Prostate gland (tissue), 2 donors: ENCODE measurements at regions not wholly inside any gene's neighbourhood (a gene's known extent, or its start where the extent isn't known, plus 50 kb on each side); places are given as distances from the start of the nearest gene placed in this dataset.

Experiments
- DNase-seq: peaks from one replicate; pipeline ENCODE4 v3.0.0-alpha.2; 2019; ENCODE audit warnings: low spot score
- H3K27ac ChIP-seq, 2 donors: fragments of 200-600 bp; sonication (generic); 2 replicates each; pipeline ENCODE4 v1.5.1; 2017 to 2019
- H3K27me3 ChIP-seq: fragments of 200-600 bp; sonication (generic); replicated peaks from 2 replicates; pipeline ENCODE4 v1.5.1; 2019; ENCODE audit not compliant: insufficient read depth
- H3K36me3 ChIP-seq, 2 donors: fragments of 200-600 bp; sonication (generic); 1 replicate in 1 of 2; 2 replicates in 1 of 2; pipeline versions ENCODE4 v1.5.1 to v1.8.1; 2017 to 2019
- H3K4me1 ChIP-seq: fragments of 200-600 bp; sonication (generic); replicated peaks from 2 replicates; pipeline ENCODE4 v1.5.1; 2019
- H3K4me3 ChIP-seq, 2 donors: fragments of 200-600 bp; sonication (generic); 2 replicates each; pipeline ENCODE4 v1.5.1; 2017 to 2019
- H3K9me3 ChIP-seq: fragments of 200-600 bp; sonication (generic); 2 replicates; pipeline ENCODE4 v1.5.1; 2017
- POLR2A ChIP-seq: fragments of 450-650 bp; IDR thresholded peaks from one replicate; pipeline ENCODE4 v1.6.1; 2016; ENCODE audit warnings: antibody characterized with exemption, mild to moderate bottlenecking
- POLR2AphosphoS5 ChIP-seq: sonication (generic); formaldehyde crosslinking; IDR thresholded peaks from one replicate; pipeline ENCODE4 v1.6.1; 2017; ENCODE audit warnings: antibody characterized with exemption
- WGBS: methylation state at CpG from one replicate; pipeline ENCODE4 v1.1.5; 2018; 5-methylcytosine and 5-hydroxymethylcytosine counted together
- intact Hi-C: fragments of 100-400 bp; cut with DNase I; formaldehyde crosslinking; loops from one replicate; pipeline ENCODE4 v1.14.2; 2022
- TF ChIP-seq, protein P1 (sequence below), 4 experiments: fragments of 200-600 bp in 2 of 4; fragments of 450-650 bp in 2 of 4; sonication (generic) in 2 of 4; IDR thresholded peaks; 1 replicate in 3 of 4; 2 replicates in 1 of 4; pipeline ENCODE4 v1.5.1; 2016 to 2019; ENCODE audit warnings: antibody characterized with exemption in 4 of 4, mild to moderate bottlenecking in 2 of 4, moderate library complexity in 2 of 4

DNA sequence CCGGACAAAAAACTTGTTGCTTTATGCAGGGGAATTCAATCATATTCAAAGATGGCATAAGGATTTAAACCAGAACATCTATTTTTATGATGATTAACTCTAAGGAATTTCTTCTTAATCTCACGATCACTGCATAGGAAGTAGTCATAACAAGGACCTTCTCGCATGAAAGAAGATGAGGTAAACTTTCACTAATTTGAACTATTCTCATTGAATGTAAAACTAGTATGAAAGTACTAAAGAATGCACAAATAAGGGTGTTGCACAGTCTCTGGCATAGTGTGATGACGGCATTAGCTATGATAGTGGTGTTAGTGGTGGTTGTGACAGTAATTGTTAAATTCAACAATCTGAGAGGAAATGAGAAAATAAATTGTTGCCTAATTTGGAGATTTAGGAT is 280.0 kb downstream of the SLC6A15 start:
- WGBS: 91% methylated on average over 4 of the region's 4 CpGs
- no peak overlapping the region for H3K4me3 ChIP-seq
- no peak overlapping the region for H3K27ac ChIP-seq
- intact Hi-C loops: no loop called here
- TF ChIP-seq POLR2A (no peak), POLR2AphosphoS5 (no peak)
- TF ChIP-seq, protein P1, sequence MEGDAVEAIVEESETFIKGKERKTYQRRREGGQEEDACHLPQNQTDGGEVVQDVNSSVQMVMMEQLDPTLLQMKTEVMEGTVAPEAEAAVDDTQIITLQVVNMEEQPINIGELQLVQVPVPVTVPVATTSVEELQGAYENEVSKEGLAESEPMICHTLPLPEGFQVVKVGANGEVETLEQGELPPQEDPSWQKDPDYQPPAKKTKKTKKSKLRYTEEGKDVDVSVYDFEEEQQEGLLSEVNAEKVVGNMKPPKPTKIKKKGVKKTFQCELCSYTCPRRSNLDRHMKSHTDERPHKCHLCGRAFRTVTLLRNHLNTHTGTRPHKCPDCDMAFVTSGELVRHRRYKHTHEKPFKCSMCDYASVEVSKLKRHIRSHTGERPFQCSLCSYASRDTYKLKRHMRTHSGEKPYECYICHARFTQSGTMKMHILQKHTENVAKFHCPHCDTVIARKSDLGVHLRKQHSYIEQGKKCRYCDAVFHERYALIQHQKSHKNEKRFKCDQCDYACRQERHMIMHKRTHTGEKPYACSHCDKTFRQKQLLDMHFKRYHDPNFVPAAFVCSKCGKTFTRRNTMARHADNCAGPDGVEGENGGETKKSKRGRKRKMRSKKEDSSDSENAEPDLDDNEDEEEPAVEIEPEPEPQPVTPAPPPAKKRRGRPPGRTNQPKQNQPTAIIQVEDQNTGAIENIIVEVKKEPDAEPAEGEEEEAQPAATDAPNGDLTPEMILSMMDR (IDR thresholded peaks at IDR 0.05): no peak
- H3K27me3 ChIP-seq: no peaks in the 10 kb centered on the region
- no peaks in the 10 kb centered on the region for H3K4me1 ChIP-seq
- DNase-seq: no peak
- no peaks in the 10 kb centered on the region for H3K36me3 ChIP-seq
- no peaks in the 10 kb centered on the region for H3K9me3 ChIP-seq

DNA sequence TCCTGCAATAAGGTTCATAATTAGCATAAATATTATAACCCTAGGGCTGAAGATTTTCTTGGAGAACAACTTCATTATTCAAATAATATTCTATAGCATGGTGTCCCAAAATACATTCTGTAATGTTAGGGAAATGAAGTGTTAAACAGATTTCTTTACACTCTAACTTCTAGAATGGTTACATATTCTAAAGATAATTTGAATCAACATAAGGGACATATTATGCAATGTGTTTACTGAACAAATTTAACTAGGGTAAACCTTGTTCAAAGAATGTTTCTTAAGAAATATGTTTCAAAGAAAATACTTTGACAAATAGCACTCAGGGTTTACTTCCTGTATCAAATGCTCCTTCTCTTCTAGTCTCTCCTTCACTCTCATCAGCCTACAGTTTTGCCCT is 281.6 kb downstream of the SLC6A15 start:
- intact Hi-C loops: no loop called here
- Histone ChIP-seq H3K9me3 (no peaks in the 10 kb centered on the region), H3K27me3 (no peaks in the 10 kb centered on the region), H3K36me3 (no peaks in the 10 kb centered on the region), H3K27ac (no peak overlapping the region), H3K4me1 (no peaks in the 10 kb centered on the region), H3K4me3 (no peak overlapping the region)
- no peak for DNase-seq
- TF ChIP-seq, protein P1 (IDR thresholded peaks at IDR 0.05): no peak
- TF ChIP-seq POLR2AphosphoS5: no peak

DNA sequence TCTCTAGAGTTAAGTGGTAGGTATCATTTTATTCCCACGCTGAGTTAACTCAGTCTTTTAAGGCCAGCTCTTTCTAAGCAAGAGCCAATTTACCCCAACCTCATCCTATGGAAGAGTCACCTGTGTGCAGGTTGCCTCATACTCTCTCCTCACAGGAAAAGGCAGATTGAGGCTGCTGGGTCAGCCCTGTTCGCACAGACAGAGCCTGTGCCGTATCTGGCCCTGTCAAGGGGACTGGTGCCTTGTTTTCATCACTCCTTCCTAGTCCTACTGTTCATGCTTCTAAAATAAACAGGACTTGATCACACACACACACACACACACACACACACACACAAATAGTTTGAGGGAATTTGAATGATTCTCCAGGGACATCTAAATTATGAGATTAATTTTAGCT is 285.0 kb downstream of the SLC6A15 start:
- no peaks in the 10 kb centered on the region for H3K36me3 ChIP-seq
- no peak overlapping the region for H3K4me3 ChIP-seq
- H3K27ac ChIP-seq: no peak overlapping the region
- DNase-seq: no peak
- no peaks in the 10 kb centered on the region for H3K27me3 ChIP-seq
- intact Hi-C loops: no loop called here
- TF ChIP-seq POLR2AphosphoS5: no peak
- TF ChIP-seq POLR2A: no peak
- TF ChIP-seq, protein P1 (IDR thresholded peaks at IDR 0.05): no peak
- H3K4me1 ChIP-seq: no peaks in the 10 kb centered on the region
- H3K9me3 ChIP-seq: no peaks in the 10 kb centered on the region
- 95% methylated on average over 3 of the region's 3 CpGs for WGBS

DNA sequence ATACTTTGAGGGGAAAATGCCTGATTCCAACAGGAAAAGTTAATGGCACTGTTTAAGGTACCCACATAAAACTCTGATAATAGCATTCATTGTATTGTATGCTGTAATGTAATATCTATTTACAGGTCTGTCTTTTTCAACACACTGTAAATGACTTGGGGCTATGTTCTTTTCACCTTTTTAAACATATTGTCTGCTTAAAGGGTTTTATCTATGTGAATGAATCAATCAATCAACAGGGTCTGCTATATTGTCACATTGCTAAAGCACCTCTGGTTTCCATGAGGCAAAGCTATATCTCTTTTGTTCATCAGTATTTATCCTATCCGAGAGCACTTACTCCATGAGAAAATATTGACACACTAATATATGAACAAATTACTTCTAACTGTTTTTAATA is 288.0 kb downstream of the SLC6A15 start:
- Histone ChIP-seq H3K4me1 (no peaks in the 10 kb centered on the region), H3K27ac (no peak overlapping the region), H3K4me3 (no peak overlapping the region), H3K9me3 (no peaks in the 10 kb centered on the region), H3K27me3 (no peaks in the 10 kb centered on the region), H3K36me3 (no peaks in the 10 kb centered on the region)
- intact Hi-C loops: no loop called here
- 71% methylated on average over 1 of the region's 1 CpG for WGBS
- no peak for TF ChIP-seq POLR2A
- TF ChIP-seq POLR2AphosphoS5: no peak
- TF ChIP-seq, protein P1 (IDR thresholded peaks at IDR 0.05): no peak
- no peak for DNase-seq

DNA sequence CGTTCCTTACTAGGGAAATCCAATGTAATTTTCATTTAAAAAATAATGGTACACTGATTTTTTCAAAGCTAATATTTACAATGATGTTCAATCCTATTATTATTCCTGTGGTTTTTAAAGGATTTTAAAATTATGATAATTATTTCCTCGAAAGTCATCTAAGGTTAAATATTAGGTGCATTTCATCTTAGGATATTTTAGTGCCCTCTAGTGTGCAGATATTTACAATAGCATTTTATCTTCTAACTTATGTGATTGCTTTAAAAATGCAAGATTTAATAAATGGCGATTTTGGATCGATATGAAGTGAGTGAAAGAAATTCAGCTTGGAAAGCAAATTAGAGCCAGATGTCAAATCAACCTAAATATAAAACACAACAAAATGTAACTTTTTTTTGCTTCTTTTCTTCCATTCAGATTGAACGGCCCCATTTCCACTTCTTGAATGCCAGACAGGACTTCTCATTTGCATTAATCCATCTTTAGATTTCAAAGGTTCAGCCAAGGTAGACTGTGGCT is 293.5 kb downstream of the SLC6A15 start:
- 71% methylated on average over 5 of the region's 5 CpGs for WGBS
- intact Hi-C loops: no loop called here

More for the DNA sequence above, 293.5 kb downstream of the SLC6A15 start:
- Histone ChIP-seq H3K4me1 (no peaks in the 10 kb centered on the region), H3K27ac (no peak overlapping the region), H3K4me3 (no peak overlapping the region), H3K9me3 (no peaks in the 10 kb centered on the region), H3K36me3 (no peaks in the 10 kb centered on the region), H3K27me3 (no peaks in the 10 kb centered on the region)
- TF ChIP-seq, protein P1 (IDR thresholded peaks at IDR 0.05): no peak
- TF ChIP-seq POLR2A: no peak
- TF ChIP-seq POLR2AphosphoS5: no peak
- DNase-seq: no peak
